SH-SY5Y (cell line): ENCODE measurements at regions not wholly inside any gene's neighbourhood (a gene's known extent, or its start where the extent isn't known, plus 50 kb on each side); places are given as distances from the start of the nearest gene placed in this dataset.

Experiments used
- GATA2 ChIP-seq: IDR thresholded peaks from 2 replicates; pipeline ENCODE4 v1.6.1; 2011; ENCODE audit warnings: mild to moderate bottlenecking, low read depth, low read length
- GATA3 ChIP-seq: IDR thresholded peaks from 2 replicates; pipeline ENCODE4 v1.6.1; 2011; ENCODE audit warnings: low read depth, mild to moderate bottlenecking, low read length, moderate library complexity

- TF ChIP-seq GATA2 = no peak
Observed at GRCh38 chr10:78371136-78371535, 337.5 kb downstream of the RPS24 start.

- TF ChIP-seq GATA3 (no peak), GATA2 (no peak)
Observed at GRCh38 chr10:78372806-78373205, 339.1 kb downstream of the RPS24 start.

GRCh38 chr10:78374331-78375028, 340.8 kb downstream of the RPS24 start:
- TF ChIP-seq GATA2 = no peak
- TF ChIP-seq GATA3 = no peak

DNA sequence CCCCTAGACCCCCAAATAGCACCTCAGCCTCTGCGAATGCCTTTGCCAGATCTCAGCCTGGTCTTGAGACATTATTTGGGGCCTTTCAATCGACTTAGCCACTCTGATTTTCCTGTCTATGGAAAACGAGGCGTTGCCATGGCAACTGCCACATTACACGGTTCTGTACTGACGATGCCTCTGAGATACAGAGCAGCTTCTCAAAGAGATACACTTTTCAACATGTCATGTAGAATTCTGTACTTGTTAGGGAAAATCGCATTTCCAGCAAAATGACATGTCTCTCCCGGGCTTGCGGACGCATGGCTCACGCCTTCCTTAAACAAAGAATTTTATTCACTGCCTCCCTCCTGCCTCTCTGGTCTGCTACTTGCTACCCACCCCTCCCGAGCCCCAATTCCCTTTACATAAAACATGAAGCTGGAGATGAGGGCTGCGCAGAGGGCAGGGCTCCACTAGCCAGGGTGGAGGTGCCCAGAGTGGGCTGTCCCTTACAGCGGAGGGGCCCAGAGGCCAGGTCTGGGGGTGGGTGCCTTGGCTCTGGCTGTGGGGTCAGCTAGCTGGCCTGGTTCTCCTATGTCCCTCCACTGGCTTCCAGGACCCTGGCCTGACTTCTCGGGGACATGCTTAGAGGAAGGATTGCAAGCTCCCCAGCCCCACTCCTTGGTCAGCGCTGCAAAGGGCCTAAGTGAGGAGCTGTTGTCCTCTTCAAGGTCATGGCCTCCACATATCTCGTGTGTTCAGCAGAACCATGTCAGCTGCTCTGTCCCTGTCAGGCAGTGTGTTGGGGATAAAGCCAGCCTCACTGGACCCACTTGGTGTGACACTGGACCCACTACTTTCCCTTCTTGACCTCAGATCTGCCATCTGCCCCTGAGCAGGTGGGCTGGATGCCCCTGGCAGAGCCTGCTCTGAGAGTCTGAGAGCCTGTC, 342.5 kb downstream of the RPS24 start:
- no peak for TF ChIP-seq GATA2

GRCh38 chr10:78377356-78377755, 343.7 kb downstream of the RPS24 start:
- TF ChIP-seq GATA3 (no peak), GATA2 (no peak)

DNA sequence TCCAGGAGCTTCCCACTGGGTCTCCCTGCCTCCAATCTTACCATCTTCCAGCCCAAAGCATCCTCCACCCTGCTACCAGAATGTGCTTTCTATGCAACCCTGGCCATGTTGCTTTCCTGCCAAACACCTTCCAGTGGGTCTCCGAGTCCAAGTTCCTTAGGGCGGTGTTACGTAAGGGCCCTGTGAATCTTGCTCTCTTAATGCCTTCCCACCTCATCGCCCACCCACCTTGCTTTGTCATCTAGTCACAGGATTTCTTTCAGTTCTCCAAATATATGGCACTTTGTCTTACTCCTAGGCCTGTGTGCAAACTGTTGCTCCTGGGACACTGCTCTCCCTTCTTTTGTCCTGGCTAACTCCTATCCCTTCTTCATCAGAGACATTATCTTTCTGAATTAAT, 344.5 kb downstream of the RPS24 start:
- TF ChIP-seq GATA3 = no peak
- no peak for TF ChIP-seq GATA2

DNA sequence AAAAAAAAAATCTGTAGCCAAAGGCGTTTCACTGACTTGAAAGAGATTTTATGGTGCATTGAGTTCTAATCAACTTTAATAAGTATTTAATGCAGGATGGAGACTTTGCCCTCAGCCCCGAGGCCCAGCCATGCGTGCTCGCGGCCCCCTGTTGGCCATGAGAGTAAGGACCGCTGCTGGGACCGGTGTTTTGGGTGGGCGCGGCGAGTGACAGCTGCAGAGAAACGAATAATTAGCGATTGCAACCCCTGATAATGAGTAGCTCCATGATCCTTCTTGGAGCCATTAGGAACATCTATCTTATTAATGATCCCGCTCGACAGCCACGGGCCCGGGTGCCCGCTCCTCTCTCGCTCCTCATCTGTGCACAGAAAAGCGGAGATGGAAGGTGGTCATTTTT, 347.4 kb downstream of the RPS24 start:
- no peak for TF ChIP-seq GATA2
- TF ChIP-seq GATA3 = no peak

- TF ChIP-seq GATA3 (no peak), GATA2 (no peak)
Observed at GRCh38 chr10:78382047-78382446, 348.4 kb downstream of the RPS24 start.

DNA sequence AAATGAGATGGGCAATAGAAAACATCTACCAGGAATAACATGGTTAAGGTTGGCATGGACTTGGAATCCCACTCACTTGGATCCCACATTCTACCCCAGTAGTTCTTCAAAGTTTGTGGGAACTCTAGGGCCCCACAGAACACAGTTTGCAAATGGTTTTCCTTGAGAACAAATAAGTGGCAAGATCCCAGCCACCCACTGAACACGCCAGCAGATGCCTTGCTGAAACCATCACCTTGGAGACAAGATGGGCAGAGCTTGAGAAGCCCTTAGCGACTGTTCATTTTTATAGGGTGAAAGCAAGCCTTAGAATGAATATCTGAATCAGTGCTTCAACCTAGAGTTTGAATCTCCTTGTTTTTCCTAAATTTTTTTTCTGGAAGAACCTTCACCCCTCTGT, 349.1 kb downstream of the RPS24 start:
- TF ChIP-seq GATA2 (no peak), GATA3 (no peak)

GRCh38 chr10:78383378-78384048, 349.9 kb downstream of the RPS24 start:
- no peak for TF ChIP-seq GATA3
- TF ChIP-seq GATA2 = no peak

- TF ChIP-seq GATA3 (no peak), GATA2 (no peak)
Observed at GRCh38 chr10:78384049-78384431, 350.4 kb downstream of the RPS24 start.

DNA sequence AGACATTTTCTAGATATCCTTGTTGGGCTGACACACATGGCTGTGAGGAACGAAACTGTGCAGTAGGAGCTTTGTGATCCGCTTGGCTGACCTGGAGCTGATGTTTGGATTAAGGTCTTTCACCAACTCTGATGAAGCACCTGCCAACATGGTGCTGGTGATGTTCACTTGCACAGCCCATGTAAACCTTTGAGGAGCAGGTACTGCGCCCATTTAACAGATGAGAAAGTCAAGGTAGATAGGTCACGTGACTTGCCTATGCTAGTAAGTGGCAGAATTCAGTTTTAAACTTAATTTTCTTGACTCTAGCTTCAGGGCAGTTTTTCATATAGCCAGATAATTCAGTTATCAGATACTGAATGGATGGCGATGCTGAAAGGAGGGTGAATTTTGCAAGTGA, 351.9 kb downstream of the RPS24 start:
- TF ChIP-seq GATA3 (no peak), GATA2 (no peak)

- TF ChIP-seq GATA2 (no peak), GATA3 (no peak)
Observed at GRCh38 chr10:78386509-78386908, 352.8 kb downstream of the RPS24 start.

- no peak for TF ChIP-seq GATA3
- TF ChIP-seq GATA2 = no peak
Observed at GRCh38 chr10:78388331-78389050, 354.8 kb downstream of the RPS24 start.
